SK-N-SH (cell line): ENCODE measurements at regions not wholly inside any gene's neighbourhood (a gene's known extent, or its start where the extent isn't known, plus 50 kb on each side); places are given as distances from the start of the nearest gene placed in this dataset.

ENCODE experiments used
- CTCF ChIA-PET: fragments of 300-600, 350-600 bp; formaldehyde crosslinking; extraction: SDS; loops from one replicate; lab custom pipeline; 2021; lab: Yijun Ruan, JAX
- POLR2A ChIA-PET: fragments of 350-600 bp; sonication (Branson Sonifier 250); formaldehyde crosslinking; extraction: SDS; loops from one replicate; lab custom pipeline; 2020; ENCODE audit warnings: antibody characterized with exemption, inconsistent platforms; lab: Yijun Ruan, JAX
- DNase-seq: peaks from one replicate; pipeline ENCODE4 v3.0.0; 2012
- H2AFZ ChIP-seq: fragments of 200-600 bp; sonication (generic); 2 replicates; pipeline ENCODE4 v1.8.1; 2016; ENCODE audit warnings: antibody characterized with exemption, mild to moderate bottlenecking, low read depth
- H3F3A ChIP-seq: fragments of 200-600 bp; sonication (generic); replicated peaks from 2 replicates; pipeline ENCODE3; 2016; ENCODE audit warnings: antibody characterized with exemption, mild to moderate bottlenecking; ENCODE audit not compliant: insufficient read depth
- H3K27ac ChIP-seq, 2 experiments: fragments of 200-500 bp in 1 of 2; fragments of 200-600 bp in 1 of 2; sonication (Bioruptor generic) in 1 of 2; sonication (generic), shearing (Covaris generic) in 1 of 2; 2 replicates each; pipeline versions ENCODE4 v1.5.1 to v1.6.1; 2014 to 2016; ENCODE audit warnings: low read depth in 2 of 2, inconsistent platforms in 1 of 2, low read length in 1 of 2, mild to moderate bottlenecking in 1 of 2, mixed read lengths in 1 of 2
- H3K27me3 ChIP-seq: fragments of 200-600 bp; sonication (generic), shearing (Covaris generic); 2 replicates; pipeline ENCODE4 v1.6.1; 2016; ENCODE audit warnings: mixed run types; ENCODE audit not compliant: insufficient read depth
- H3K36me3 ChIP-seq, 2 experiments: fragments of 200-500 bp in 1 of 2; fragments of 200-600 bp in 1 of 2; sonication (Bioruptor generic) in 1 of 2; sonication (generic) in 1 of 2; replicated peaks in 1 of 2; 2 replicates each; pipeline versions ENCODE3 to v1.5.1; 2014 to 2016; ENCODE audit warnings: low read length in 1 of 2, mild to moderate bottlenecking in 1 of 2; ENCODE audit not compliant: insufficient read depth in 2 of 2, control insufficient read depth in 1 of 2
- H3K4me1 ChIP-seq, 2 experiments: fragments of 200-500 bp in 1 of 2; fragments of 200-600 bp in 1 of 2; sonication (Bioruptor generic) in 1 of 2; sonication (generic), shearing (Covaris generic) in 1 of 2; 2 replicates each; pipeline versions ENCODE4 v1.5.1 to v1.6.1; 2014 to 2016; ENCODE audit warnings: low read depth in 1 of 2, low read length in 1 of 2, mixed run types in 1 of 2; ENCODE audit not compliant: insufficient read depth in 2 of 2, control insufficient read depth in 1 of 2
- H3K4me2 ChIP-seq: fragments of 200-600 bp; sonication (generic), shearing (Covaris generic); 2 replicates; pipeline ENCODE4 v1.6.1; 2017; ENCODE audit warnings: mixed run types
- H3K4me3 ChIP-seq, 2 experiments: fragments of 200-500 bp in 1 of 2; fragments of 200-600 bp in 1 of 2; sonication (Bioruptor generic) in 1 of 2; sonication (generic), shearing (Covaris generic) in 1 of 2; 2 replicates each; pipeline versions ENCODE4 v1.5.1 to v1.8.1; 2014 to 2016; ENCODE audit warnings: low read depth in 2 of 2, inconsistent platforms in 1 of 2, low read length in 1 of 2, mild to moderate bottlenecking in 1 of 2, mixed read lengths in 1 of 2, moderate library complexity in 1 of 2
- H3K79me2 ChIP-seq: fragments of 200-600 bp; sonication (generic); 2 replicates; pipeline ENCODE4 v1.8.1; 2017; ENCODE audit warnings: mild to moderate bottlenecking; ENCODE audit not compliant: insufficient read depth
- H3K9ac ChIP-seq: fragments of 200-600 bp; sonication (generic); 2 replicates; pipeline ENCODE4 v1.6.1; 2017; ENCODE audit warnings: mixed run types
- H3K9me2 ChIP-seq: fragments of 200-600 bp; sonication (generic); 2 replicates; pipeline ENCODE4 v1.6.1; 2017; ENCODE audit warnings: mixed run types
- H3K9me3 ChIP-seq: fragments of 200-600 bp; sonication (generic); 2 replicates; pipeline ENCODE4 v1.6.1; 2017; ENCODE audit warnings: mixed run types, mild to moderate bottlenecking, moderate library complexity
- H4K20me1 ChIP-seq: fragments of 200-600 bp; sonication (generic); 2 replicates; pipeline ENCODE4 v1.6.1; 2017; ENCODE audit warnings: mild to moderate bottlenecking, mixed run types; ENCODE audit not compliant: insufficient read depth
- EP300 ChIP-seq, 2 experiments: IDR thresholded peaks; 2 replicates each; pipeline versions ENCODE4 v1.4.0 to v1.6.1; 2012; ENCODE audit warnings: borderline replicate concordance in 1 of 2, low read depth in 1 of 2, low read length in 1 of 2
- FOSL2 ChIP-seq: IDR thresholded peaks from 2 replicates; pipeline ENCODE4 v1.4.0; 2012; ENCODE audit warnings: low read depth, mild to moderate bottlenecking, moderate library complexity, borderline replicate concordance
- FOXJ3 ChIP-seq: sonication (generic); formaldehyde crosslinking; IDR thresholded peaks from 2 replicates; pipeline ENCODE4 v1.5.1; 2020; ENCODE audit warnings: mild to moderate bottlenecking, missing genetic modification reagents
- FOXM1 ChIP-seq: IDR thresholded peaks from 2 replicates; pipeline ENCODE4 v1.4.0; 2012; ENCODE audit warnings: low read depth, mild to moderate bottlenecking
- GABPA ChIP-seq: IDR thresholded peaks from 2 replicates; pipeline ENCODE4 v1.4.0; 2012; ENCODE audit warnings: low read depth, mild to moderate bottlenecking
- MXI1 ChIP-seq: IDR thresholded peaks from 2 replicates; pipeline ENCODE4 v1.6.1; 2012; ENCODE audit warnings: mild to moderate bottlenecking, low read depth, low read length, improper control_type of control experiment
- NRF1 ChIP-seq: IDR thresholded peaks from 2 replicates; pipeline ENCODE4 v1.6.1; 2012; ENCODE audit warnings: low read depth, mild to moderate bottlenecking, low read length
- POLR2AphosphoS5 ChIP-seq: IDR thresholded peaks from 2 replicates; pipeline ENCODE4 v1.6.1; 2012; ENCODE audit warnings: low read depth, low read length
- RAD21 ChIP-seq: IDR thresholded peaks from 2 replicates; pipeline ENCODE4 v1.6.1; 2012; ENCODE audit warnings: mild to moderate bottlenecking, low read length
- RCOR1 ChIP-seq: fragments of 150-350 bp; IDR thresholded peaks from 2 replicates; pipeline ENCODE4 v1.6.1; 2017; ENCODE audit warnings: antibody characterized with exemption, low read length
- REST ChIP-seq: IDR thresholded peaks from 2 replicates; pipeline ENCODE4 v1.6.1; 2012; ENCODE audit warnings: mild to moderate bottlenecking, low read depth, low read length, moderate library complexity
- RXRA ChIP-seq: IDR thresholded peaks from 2 replicates; pipeline ENCODE4 v1.4.0; 2012; ENCODE audit warnings: low read depth, mild to moderate bottlenecking, borderline replicate concordance
- TAF1 ChIP-seq: IDR thresholded peaks from 2 replicates; pipeline ENCODE4 v1.6.1; 2012; ENCODE audit warnings: low read depth, mild to moderate bottlenecking, low read length, moderate library complexity, borderline replicate concordance
- USF1 ChIP-seq: IDR thresholded peaks from 2 replicates; pipeline ENCODE4 v1.4.0; 2012; ENCODE audit warnings: low read depth, borderline replicate concordance
- WGBS: methylation state at CpG from one replicate; pipeline ENCODE4 v1.1.6; 2017; ENCODE audit warnings: low lambda C conversion rate; 5-methylcytosine and 5-hydroxymethylcytosine counted together

- no peaks in the 10 kb centered on the region for H3K4me1 ChIP-seq
- H3F3A ChIP-seq, result no peaks in the 10 kb centered on the region
- WGBS, result 37% methylated on average over 8 of the region's 8 CpGs
- no peaks in the 10 kb centered on the region for H3K9me2 ChIP-seq
- H3K4me3 ChIP-seq, result no peak overlapping the region
- no peak overlapping the region for H2AFZ ChIP-seq
- H3K79me2 ChIP-seq, result no peaks in the 10 kb centered on the region
- H3K9me3 ChIP-seq, result no peaks in the 10 kb centered on the region
- H4K20me1 ChIP-seq, result no peaks in the 10 kb centered on the region
- ChIA-PET CTCF (no interaction called here), POLR2A (no interaction called here)
- TF ChIP-seq POLR2AphosphoS5 (no peak), FOXM1 (no peak), RCOR1 (no peak), EP300 (IDR thresholded peaks at IDR 0.05; ENCODE audit: borderline replicate concordance in 1 of 2, low read depth in 1 of 2, low read length in 1 of 2) (no peak), REST (no peak), FOSL2 (no peak), USF1 (no peak), MXI1 (no peak), TAF1 (no peak), RAD21 (no peak), FOXJ3 (CRISPR knock-in tag) (no peak), GABPA (no peak), NRF1 (no peak), RXRA (no peak)
- no peak overlapping the region for H3K9ac ChIP-seq
- no peaks in the 10 kb centered on the region for H3K27me3 ChIP-seq
- no peak for DNase-seq
- no peak overlapping the region for H3K27ac ChIP-seq
- no peak overlapping the region for H3K4me2 ChIP-seq
- H3K36me3 ChIP-seq, result no peaks in the 10 kb centered on the region
Measured at GRCh38 chr3:80754969-80755368, 987.2 kb upstream of the ROBO1 start.

GRCh38 chr3:80753021-80753420 lies 985.2 kb upstream of the ROBO1 start:
- H3K9me3 ChIP-seq, result no peaks in the 10 kb centered on the region
- H3K27me3 ChIP-seq, result no peaks in the 10 kb centered on the region
- H3K27ac ChIP-seq, result no peak overlapping the region
- no peak overlapping the region for H3K9ac ChIP-seq
- H3K4me2 ChIP-seq, result no peak overlapping the region
- DNase-seq, result no peak
- no peaks in the 10 kb centered on the region for H3K79me2 ChIP-seq
- no peaks in the 10 kb centered on the region for H4K20me1 ChIP-seq
- no peak overlapping the region for H3K4me3 ChIP-seq
- H3F3A ChIP-seq, result no peaks in the 10 kb centered on the region
- ChIA-PET CTCF (no interaction called here), POLR2A (no interaction called here)
- no peaks in the 10 kb centered on the region for H3K4me1 ChIP-seq
- 63% methylated on average over 4 of the region's 4 CpGs for WGBS
- no peaks in the 10 kb centered on the region for H3K36me3 ChIP-seq
- no peak overlapping the region for H2AFZ ChIP-seq
- TF ChIP-seq TAF1 (no peak), GABPA (no peak)
- no peaks in the 10 kb centered on the region for H3K9me2 ChIP-seq
